ENCODE measurements at regions not wholly inside any gene's neighbourhood (a gene's known extent, or its start where the extent isn't known, plus 50 kb on each side); places are given as distances from the start of the nearest gene placed in this dataset.

DNA sequence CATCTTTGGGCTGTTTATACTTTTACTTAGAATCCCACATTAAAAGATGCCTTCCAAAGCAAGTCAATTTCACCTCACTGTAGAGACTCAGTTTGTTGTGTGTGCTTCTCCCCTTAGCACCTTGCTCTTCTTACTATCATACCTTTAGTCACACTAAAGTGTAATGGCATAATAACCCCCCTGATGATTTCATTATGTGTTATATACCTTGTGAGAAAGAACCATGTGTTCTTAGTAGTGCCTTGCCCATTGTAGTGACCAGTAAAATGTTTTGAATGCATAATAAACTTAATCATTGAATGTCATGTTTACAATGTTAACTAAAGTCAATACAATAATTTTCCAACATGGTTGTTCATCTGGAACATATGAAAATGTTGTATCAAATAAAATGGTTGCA, 1621.9 kb downstream of the PCDH7 start:
- ChIA-PET POLR2A (no interaction called here), CTCF (no interaction called here)
- Histone ChIP-seq H3K4me3 (ENCODE audit: low read length) (no peak overlapping the region), H3K27me3 (ENCODE audit: control insufficient read depth in 1 of 2, insufficient read depth in 2 of 2, low read length in 2 of 2) (no peaks in the 10 kb centered on the region), H3K36me3 (ENCODE audit: insufficient read depth, low read length) (no peaks in the 10 kb centered on the region), H3K9me3 (ENCODE audit: control insufficient read depth in 1 of 2, insufficient read depth in 1 of 2, low read length in 2 of 2) (no peaks in the 10 kb centered on the region), H3K4me1 (ENCODE audit: insufficient read depth, low read length) (no peaks in the 10 kb centered on the region), H3K27ac (ENCODE audit: low read depth in 1 of 2, low read length in 2 of 2) (no peak overlapping the region)
- no peak for TF ChIP-seq CTCF (IDR thresholded peaks at IDR 0.05)
- Mint-ChIP-seq H3K4me1 (ENCODE audit: low read depth) (no peaks in the 10 kb centered on the region), H3K4me3 (no peak overlapping the region), H3K36me3 (ENCODE audit: low read depth) (no peaks in the 10 kb centered on the region), H3K27me3 (no peaks in the 10 kb centered on the region), H3K9me3 (peaks cover 11% of the 10 kb centered on the region), H3K27ac (no peak overlapping the region)
- ATAC-seq (ENCODE audit: poor library complexity) (no peak), DNase-seq (no peak)
- intact Hi-C loops (cut with DNase I, micrococcal nuclease) = no loop called here

- intact Hi-C loops (cut with DNase I, micrococcal nuclease) = loop anchor here in 1 of 2 experiments (5.0 kb wide), 1 partner anchor 52 kb away; no protein-coding TSS in a partner anchor
- TF ChIP-seq CTCF (IDR thresholded peaks at IDR 0.05) = no peak
- ChIA-PET POLR2A (no interaction called here), CTCF (no interaction called here)
- H3K27ac ChIP-seq (ENCODE audit: low read depth in 1 of 2, low read length in 2 of 2) = no peak overlapping the region
- DNase-seq (no peak), ATAC-seq (ENCODE audit: poor library complexity) (no peak)
- H3K36me3 ChIP-seq (ENCODE audit: insufficient read depth, low read length) = no peaks in the 10 kb centered on the region
- H3K27me3 Mint-ChIP-seq = no peaks in the 10 kb centered on the region
- no peaks in the 10 kb centered on the region for H3K4me1 Mint-ChIP-seq (ENCODE audit: low read depth)
- H3K36me3 Mint-ChIP-seq (ENCODE audit: low read depth) = no peaks in the 10 kb centered on the region
- H3K9me3 ChIP-seq (ENCODE audit: control insufficient read depth in 1 of 2, insufficient read depth in 1 of 2, low read length in 2 of 2) = no peaks in the 10 kb centered on the region
- H3K27me3 ChIP-seq (ENCODE audit: control insufficient read depth in 1 of 2, insufficient read depth in 2 of 2, low read length in 2 of 2) = no peaks in the 10 kb centered on the region
- no peak overlapping the region for H3K27ac Mint-ChIP-seq
- no peaks in the 10 kb centered on the region for H3K4me1 ChIP-seq (ENCODE audit: insufficient read depth, low read length)
- peaks cover 12% of the 10 kb centered on the region for H3K9me3 Mint-ChIP-seq
- H3K4me3 Mint-ChIP-seq = no peak overlapping the region
- no peak overlapping the region for H3K4me3 ChIP-seq (ENCODE audit: low read length)
Measured at GRCh38 chr4:32349026-32349425, 1628.9 kb downstream of the PCDH7 start.

- Histone ChIP-seq H3K27ac (ENCODE audit: low read depth in 1 of 2, low read length in 2 of 2) (no peak overlapping the region), H3K4me1 (ENCODE audit: insufficient read depth, low read length) (no peaks in the 10 kb centered on the region), H3K27me3 (ENCODE audit: control insufficient read depth in 1 of 2, insufficient read depth in 2 of 2, low read length in 2 of 2) (no peaks in the 10 kb centered on the region), H3K9me3 (ENCODE audit: control insufficient read depth in 1 of 2, insufficient read depth in 1 of 2, low read length in 2 of 2) (no peaks in the 10 kb centered on the region), H3K4me3 (ENCODE audit: low read length) (no peak overlapping the region), H3K36me3 (ENCODE audit: insufficient read depth, low read length) (no peaks in the 10 kb centered on the region)
- no peak for DNase-seq
- H3K4me1 Mint-ChIP-seq (ENCODE audit: low read depth) = no peaks in the 10 kb centered on the region
- ATAC-seq (ENCODE audit: poor library complexity) = no peak
- no peaks in the 10 kb centered on the region for H3K36me3 Mint-ChIP-seq (ENCODE audit: low read depth)
- intact Hi-C loops (cut with DNase I, micrococcal nuclease) = no loop called here
- no peaks in the 10 kb centered on the region for H3K27me3 Mint-ChIP-seq
- CTCF ChIA-PET = no interaction called here
- H3K9me3 Mint-ChIP-seq = peaks cover 18% of the 10 kb centered on the region
- no peak for TF ChIP-seq CTCF (IDR thresholded peaks at IDR 0.05)
- POLR2A ChIA-PET = interaction anchor here (0.6 kb wide), 1 partner anchor 503 kb away, joined by 3 read pairs; no protein-coding TSS in a partner anchor
- H3K27ac Mint-ChIP-seq = no peak overlapping the region
- H3K4me3 Mint-ChIP-seq = no peak overlapping the region
Measured at GRCh38 chr4:32374206-32374605, 1654.0 kb downstream of the PCDH7 start.
